Vagina (tissue), 2 donors: ENCODE measurements at regions not wholly inside any gene's neighbourhood (a gene's known extent, or its start where the extent isn't known, plus 50 kb on each side); places are given as distances from the start of the nearest gene placed in this dataset.
"Not testable (repeated sequence)": the region's sequence is repeated elsewhere in the genome, so short reads cannot be mapped to it uniquely, and the experiment has no call there.

ENCODE experiments used
- POLR2A ChIP-seq, 2 donors: fragments of 450-650 bp; IDR thresholded peaks; one replicate each; pipeline ENCODE4 v1.6.1; 2017; ENCODE audit warnings: antibody characterized with exemption in 2 of 2, mild to moderate bottlenecking in 2 of 2, moderate library complexity in 2 of 2
- POLR2AphosphoS5 ChIP-seq, 2 donors: sonication (generic); formaldehyde crosslinking; IDR thresholded peaks; one replicate each; pipeline ENCODE4 v1.9.0; 2017; ENCODE audit warnings: antibody characterized with exemption in 2 of 2, mild to moderate bottlenecking in 2 of 2, low read depth in 1 of 2; ENCODE audit not compliant: insufficient read depth in 1 of 2

- TF ChIP-seq POLR2A (IDR thresholded peaks at IDR 0.05); POLR2AphosphoS5 (IDR thresholded peaks at IDR 0.05; ENCODE audit: insufficient read depth in 1 of 2, low read depth in 1 of 2): not testable (repeated sequence)
These were observed 309.4 kb upstream of the DUSP10 start for GRCh38 chr1:222051311-222051710.
